ENCODE measurements at regions not wholly inside any gene's neighbourhood (a gene's known extent, or its start where the extent isn't known, plus 50 kb on each side); places are given as distances from the start of the nearest gene placed in this dataset.

DNA sequence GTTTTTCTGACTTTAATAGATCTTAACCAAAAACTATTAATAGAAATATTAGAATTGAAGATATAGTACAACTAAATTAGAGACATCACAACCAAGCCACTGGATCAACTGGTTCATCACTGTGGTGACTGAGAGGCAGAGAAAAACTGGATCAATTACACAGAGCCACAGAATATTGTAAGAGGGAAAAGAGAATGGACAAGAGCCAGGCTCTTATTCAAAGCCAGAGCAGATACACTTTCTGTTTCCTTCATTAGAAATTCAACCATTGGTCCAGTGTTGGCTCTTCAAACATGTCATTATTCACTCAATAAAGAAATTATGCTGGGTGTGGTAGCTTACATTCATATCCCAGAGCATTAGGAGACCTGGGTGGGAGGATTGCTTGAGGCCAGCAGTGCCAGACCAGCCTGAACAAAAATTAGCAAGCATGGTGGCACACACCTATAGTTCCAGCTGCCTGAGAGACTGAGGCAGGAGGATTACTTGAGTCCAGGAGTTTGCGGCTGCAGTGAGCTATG is 295.1 kb downstream of the NEBL start:
- no peaks in the 10 kb centered on the region for H3K36me3 Mint-ChIP-seq
- H3K4me3 Mint-ChIP-seq = no peak overlapping the region
- no peaks in the 10 kb centered on the region for H3K27me3 Mint-ChIP-seq
- TF ChIP-seq, protein P1, sequence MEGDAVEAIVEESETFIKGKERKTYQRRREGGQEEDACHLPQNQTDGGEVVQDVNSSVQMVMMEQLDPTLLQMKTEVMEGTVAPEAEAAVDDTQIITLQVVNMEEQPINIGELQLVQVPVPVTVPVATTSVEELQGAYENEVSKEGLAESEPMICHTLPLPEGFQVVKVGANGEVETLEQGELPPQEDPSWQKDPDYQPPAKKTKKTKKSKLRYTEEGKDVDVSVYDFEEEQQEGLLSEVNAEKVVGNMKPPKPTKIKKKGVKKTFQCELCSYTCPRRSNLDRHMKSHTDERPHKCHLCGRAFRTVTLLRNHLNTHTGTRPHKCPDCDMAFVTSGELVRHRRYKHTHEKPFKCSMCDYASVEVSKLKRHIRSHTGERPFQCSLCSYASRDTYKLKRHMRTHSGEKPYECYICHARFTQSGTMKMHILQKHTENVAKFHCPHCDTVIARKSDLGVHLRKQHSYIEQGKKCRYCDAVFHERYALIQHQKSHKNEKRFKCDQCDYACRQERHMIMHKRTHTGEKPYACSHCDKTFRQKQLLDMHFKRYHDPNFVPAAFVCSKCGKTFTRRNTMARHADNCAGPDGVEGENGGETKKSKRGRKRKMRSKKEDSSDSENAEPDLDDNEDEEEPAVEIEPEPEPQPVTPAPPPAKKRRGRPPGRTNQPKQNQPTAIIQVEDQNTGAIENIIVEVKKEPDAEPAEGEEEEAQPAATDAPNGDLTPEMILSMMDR (conservative IDR thresholded peaks at IDR 0.05) = no peak
- H3K9me3 Mint-ChIP-seq = no peaks in the 10 kb centered on the region
- H3K27ac Mint-ChIP-seq = no peak overlapping the region
- no peak for DNase-seq (ENCODE audit: extremely low spot score, unreplicated experiment)
- H3K4me1 Mint-ChIP-seq (ENCODE audit: unreplicated experiment) = peaks cover 2% of the 10 kb centered on the region

DNA sequence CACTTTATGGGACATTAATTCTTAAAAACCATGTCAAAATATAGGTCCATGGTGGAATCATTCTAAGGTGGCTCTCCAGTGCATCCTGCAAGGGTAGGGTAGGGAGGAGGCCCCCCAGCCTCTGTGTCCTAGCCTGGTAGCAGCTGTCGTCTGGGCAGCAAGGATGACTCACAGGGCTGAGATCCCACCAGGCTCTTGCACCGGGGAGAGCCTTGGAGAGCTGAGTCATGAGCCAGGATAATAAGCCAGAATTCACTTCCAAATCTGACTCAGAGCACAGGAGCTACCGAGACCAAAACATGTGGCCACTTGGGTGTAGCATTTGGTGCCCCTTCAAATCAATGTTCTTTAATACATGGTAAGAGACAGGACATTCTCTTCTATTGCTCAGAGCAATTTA is 298.5 kb downstream of the NEBL start:
- no peak for DNase-seq (ENCODE audit: extremely low spot score, unreplicated experiment)
- H3K27ac Mint-ChIP-seq = no peak overlapping the region

DNA sequence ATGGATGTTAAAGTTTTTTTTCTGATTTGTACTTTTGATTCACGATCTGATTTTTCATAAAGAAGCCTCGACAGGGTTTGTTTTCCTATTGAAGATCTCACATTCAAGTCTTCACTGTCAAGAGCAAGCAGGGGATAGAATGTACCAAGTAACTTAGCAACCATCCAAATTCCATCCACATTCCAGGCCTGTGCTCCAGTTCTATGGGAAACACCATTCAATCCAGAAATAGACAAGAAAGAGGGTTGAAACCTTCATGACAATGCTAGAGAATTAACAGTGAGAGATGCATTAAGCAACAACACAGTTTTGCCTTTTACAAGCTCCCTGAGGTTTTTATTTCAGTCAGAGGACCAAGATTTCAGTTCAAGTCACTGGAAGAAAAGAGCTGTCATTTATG is 300.2 kb downstream of the NEBL start:
- H3K27me3 Mint-ChIP-seq = no peaks in the 10 kb centered on the region
- no peaks in the 10 kb centered on the region for H3K36me3 Mint-ChIP-seq
- H3K4me1 Mint-ChIP-seq (ENCODE audit: unreplicated experiment) = peaks cover 5% of the 10 kb centered on the region
- no peak overlapping the region for H3K4me3 Mint-ChIP-seq
- no peak overlapping the region for H3K27ac Mint-ChIP-seq
- TF ChIP-seq, protein P1 (conservative IDR thresholded peaks at IDR 0.05) = no peak
- no peak for DNase-seq (ENCODE audit: extremely low spot score, unreplicated experiment)
- H3K9me3 Mint-ChIP-seq = no peaks in the 10 kb centered on the region

More for the DNA sequence above, 298.5 kb downstream of the NEBL start:
- H3K36me3 Mint-ChIP-seq = no peaks in the 10 kb centered on the region
- no peak overlapping the region for H3K4me3 Mint-ChIP-seq
- H3K27me3 Mint-ChIP-seq = no peaks in the 10 kb centered on the region
- H3K9me3 Mint-ChIP-seq = no peaks in the 10 kb centered on the region
- TF ChIP-seq, protein P1 (conservative IDR thresholded peaks at IDR 0.05) = no peak
- H3K4me1 Mint-ChIP-seq (ENCODE audit: unreplicated experiment) = peaks cover 5% of the 10 kb centered on the region

DNA sequence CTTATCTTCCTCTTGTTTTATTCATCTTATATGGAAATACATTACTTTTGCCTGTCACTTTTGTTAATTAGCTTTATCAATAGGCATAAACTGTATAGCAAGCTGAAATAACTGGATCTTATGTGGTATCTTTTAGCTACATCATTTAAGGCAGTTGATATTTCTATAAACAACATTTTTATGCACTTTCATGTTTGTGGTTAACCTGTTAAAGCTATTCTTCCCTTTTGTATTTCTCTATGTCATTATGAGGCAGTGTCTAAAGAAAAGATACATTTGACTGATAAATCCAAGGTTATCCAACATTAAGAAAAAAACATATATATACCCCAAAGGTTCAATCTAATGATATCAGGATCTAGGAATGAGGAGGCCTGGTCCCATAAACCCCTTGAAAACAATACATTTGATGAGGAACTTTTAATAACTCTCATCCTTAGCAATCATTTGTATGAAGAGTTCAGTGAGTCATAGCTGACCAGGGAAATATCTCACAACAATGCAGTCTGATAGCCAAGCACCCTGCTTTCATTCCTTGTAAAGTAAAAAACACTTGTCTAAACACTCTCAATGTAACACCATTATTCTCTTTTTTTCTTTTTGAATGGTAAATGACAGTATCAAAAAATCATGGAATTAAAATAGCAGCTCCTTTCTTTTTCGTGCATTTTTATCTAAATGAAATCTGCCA is 300.9 kb downstream of the NEBL start:
- Mint-ChIP-seq H3K27me3 (no peaks in the 10 kb centered on the region), H3K27ac (no peak overlapping the region), H3K4me1 (ENCODE audit: unreplicated experiment) (peaks cover 5% of the 10 kb centered on the region), H3K36me3 (no peaks in the 10 kb centered on the region), H3K4me3 (no peak overlapping the region), H3K9me3 (no peaks in the 10 kb centered on the region)
- DNase-seq (ENCODE audit: extremely low spot score, unreplicated experiment) = no peak
- TF ChIP-seq, protein P1 (conservative IDR thresholded peaks at IDR 0.05) = no peak

DNA sequence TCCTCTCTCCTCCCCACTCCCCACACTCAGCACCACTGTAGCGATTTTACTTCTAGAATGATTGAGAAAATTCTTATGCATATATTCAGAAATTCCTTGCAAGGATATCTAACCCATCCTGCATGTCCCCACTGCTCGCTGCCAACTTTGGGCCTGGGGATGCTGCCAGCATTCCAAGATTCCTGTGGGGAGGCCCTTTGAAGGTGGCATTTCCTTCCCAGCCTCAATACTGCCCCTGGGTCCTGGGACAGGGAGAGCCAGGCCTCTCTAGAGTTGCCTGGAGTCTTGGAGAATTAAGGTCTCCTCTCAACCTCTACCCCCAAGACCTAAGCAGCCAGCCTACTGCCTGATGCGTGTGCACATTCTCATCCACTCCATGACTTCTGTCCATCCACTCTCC is 303.5 kb downstream of the NEBL start:
- no peaks in the 10 kb centered on the region for H3K27me3 Mint-ChIP-seq
- no peaks in the 10 kb centered on the region for H3K36me3 Mint-ChIP-seq
- no peak for DNase-seq (ENCODE audit: extremely low spot score, unreplicated experiment)
- no peak overlapping the region for H3K27ac Mint-ChIP-seq
- no peak overlapping the region for H3K4me3 Mint-ChIP-seq
- H3K4me1 Mint-ChIP-seq (ENCODE audit: unreplicated experiment) = peaks cover 5% of the 10 kb centered on the region
- H3K9me3 Mint-ChIP-seq = no peaks in the 10 kb centered on the region
- TF ChIP-seq, protein P1 (conservative IDR thresholded peaks at IDR 0.05) = no peak

Measured in type B pancreatic cell (in vitro differentiated cells).